ENCODE measurements at regions not wholly inside any gene's neighbourhood (a gene's known extent, or its start where the extent isn't known, plus 50 kb on each side); places are given as distances from the start of the nearest gene placed in this dataset.

DNA sequence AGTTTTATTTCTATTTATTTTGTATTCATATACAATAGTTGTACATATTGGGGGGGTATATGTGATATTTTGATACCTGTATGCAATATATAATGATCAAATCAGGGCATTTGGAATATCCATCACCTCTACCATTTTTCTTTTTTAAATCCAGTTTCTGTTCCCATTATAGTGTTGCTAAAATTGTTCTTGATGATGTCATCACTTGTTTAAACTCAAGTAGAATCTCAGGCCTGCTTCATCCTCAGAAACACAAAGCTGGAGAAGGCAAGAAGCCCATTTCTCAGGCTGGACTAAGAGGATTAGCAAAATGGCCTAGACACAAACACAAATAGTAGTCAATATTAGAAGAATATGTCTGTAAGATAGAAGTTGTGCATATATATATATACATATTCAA, 747.1 kb upstream of the ACVR2A start:
- H3K4me1 Mint-ChIP-seq (ENCODE audit: low read depth), result no peaks in the 10 kb centered on the region

GRCh38 chr2:147096671-147097070, 748.2 kb upstream of the ACVR2A start:
- intact Hi-C loops (cut with DNase I, micrococcal nuclease), result no loop called here
- H3K36me3 ChIP-seq (ENCODE audit: insufficient read depth, low read length), result no peaks in the 10 kb centered on the region
- Mint-ChIP-seq H3K9me3 (no peaks in the 10 kb centered on the region), H3K4me3 (no peak overlapping the region), H3K4me1 (ENCODE audit: low read depth) (no peaks in the 10 kb centered on the region), H3K36me3 (ENCODE audit: low read depth) (no peaks in the 10 kb centered on the region), H3K27me3 (no peaks in the 10 kb centered on the region), H3K27ac (no peak overlapping the region)
- ATAC-seq (ENCODE audit: poor library complexity), result no peak
- POLR2A ChIA-PET, result no interaction called here
- DNase-seq, result no peak
- H3K4me3 ChIP-seq (ENCODE audit: low read length), result no peak overlapping the region
- no peaks in the 10 kb centered on the region for H3K9me3 ChIP-seq (ENCODE audit: control insufficient read depth in 1 of 2, insufficient read depth in 1 of 2, low read length in 2 of 2)
- H3K27me3 ChIP-seq (ENCODE audit: control insufficient read depth in 1 of 2, insufficient read depth in 2 of 2, low read length in 2 of 2), result no peaks in the 10 kb centered on the region
- CTCF ChIA-PET, result no interaction called here
- no peaks in the 10 kb centered on the region for H3K4me1 ChIP-seq (ENCODE audit: insufficient read depth, low read length)
- TF ChIP-seq CTCF (IDR thresholded peaks at IDR 0.05), result no peak
- H3K27ac ChIP-seq (ENCODE audit: low read depth in 1 of 2, low read length in 2 of 2), result no peak overlapping the region

More for the DNA sequence above, 747.1 kb upstream of the ACVR2A start:
- H3K27me3 ChIP-seq (ENCODE audit: control insufficient read depth in 1 of 2, insufficient read depth in 2 of 2, low read length in 2 of 2), result no peaks in the 10 kb centered on the region
- no peaks in the 10 kb centered on the region for H3K4me1 ChIP-seq (ENCODE audit: insufficient read depth, low read length)
- H3K27me3 Mint-ChIP-seq, result no peaks in the 10 kb centered on the region
- ChIA-PET POLR2A (interaction anchor here (0.6 kb wide), 1 partner anchor 9 kb away, joined by 3 read pairs; no protein-coding TSS in a partner anchor), CTCF (no interaction called here)
- no peak for TF ChIP-seq CTCF (IDR thresholded peaks at IDR 0.05)
- H3K27ac ChIP-seq (ENCODE audit: low read depth in 1 of 2, low read length in 2 of 2), result no peak overlapping the region
- no peak overlapping the region for H3K4me3 ChIP-seq (ENCODE audit: low read length)
- H3K36me3 Mint-ChIP-seq (ENCODE audit: low read depth), result no peaks in the 10 kb centered on the region
- intact Hi-C loops (cut with DNase I, micrococcal nuclease), result no loop called here
- no peak overlapping the region for H3K4me3 Mint-ChIP-seq
- ATAC-seq (ENCODE audit: poor library complexity) (no peak), DNase-seq (no peak)
- no peak overlapping the region for H3K27ac Mint-ChIP-seq
- H3K9me3 ChIP-seq (ENCODE audit: control insufficient read depth in 1 of 2, insufficient read depth in 1 of 2, low read length in 2 of 2), result no peaks in the 10 kb centered on the region
- H3K36me3 ChIP-seq (ENCODE audit: insufficient read depth, low read length), result no peaks in the 10 kb centered on the region
- H3K9me3 Mint-ChIP-seq, result no peaks in the 10 kb centered on the region

DNA sequence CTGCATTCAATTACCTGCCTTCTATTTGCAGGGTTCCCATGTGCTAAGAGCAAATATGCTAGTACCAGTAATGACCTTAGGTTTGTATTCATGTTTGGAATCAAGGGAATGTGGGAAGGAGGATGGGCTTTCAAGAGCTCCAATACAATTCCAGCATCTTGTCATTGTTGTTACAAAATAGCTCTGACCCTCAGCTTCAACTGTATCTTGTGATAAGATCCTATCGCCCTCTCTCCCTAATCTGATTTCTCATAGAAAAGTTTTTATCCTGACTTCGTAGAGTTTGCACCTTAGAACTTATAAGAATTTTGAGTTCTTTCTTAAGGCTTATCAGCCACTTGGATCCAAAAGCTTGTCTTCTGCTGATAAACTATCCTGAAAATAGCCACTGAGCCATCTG, 749.5 kb upstream of the ACVR2A start:
- Histone ChIP-seq H3K27me3 (ENCODE audit: control insufficient read depth in 1 of 2, insufficient read depth in 2 of 2, low read length in 2 of 2) (no peaks in the 10 kb centered on the region), H3K36me3 (ENCODE audit: insufficient read depth, low read length) (no peaks in the 10 kb centered on the region), H3K9me3 (ENCODE audit: control insufficient read depth in 1 of 2, insufficient read depth in 1 of 2, low read length in 2 of 2) (no peaks in the 10 kb centered on the region), H3K4me1 (ENCODE audit: insufficient read depth, low read length) (no peaks in the 10 kb centered on the region), H3K27ac (ENCODE audit: low read depth in 1 of 2, low read length in 2 of 2) (no peak overlapping the region), H3K4me3 (ENCODE audit: low read length) (no peak overlapping the region)
- Mint-ChIP-seq H3K4me3 (no peak overlapping the region), H3K27me3 (no peaks in the 10 kb centered on the region), H3K36me3 (ENCODE audit: low read depth) (no peaks in the 10 kb centered on the region), H3K9me3 (no peaks in the 10 kb centered on the region), H3K27ac (no peak overlapping the region), H3K4me1 (ENCODE audit: low read depth) (no peaks in the 10 kb centered on the region)
- CTCF ChIA-PET, result no interaction called here
- DNase-seq, result no peak
- TF ChIP-seq CTCF (IDR thresholded peaks at IDR 0.05), result no peak
- ATAC-seq (ENCODE audit: poor library complexity), result no peak
- intact Hi-C loops (cut with DNase I, micrococcal nuclease), result no loop called here
- POLR2A ChIA-PET, result no interaction called here
